Transverse colon (tissue), 3 donors: ENCODE measurements at regions not wholly inside any gene's neighbourhood (a gene's known extent, or its start where the extent isn't known, plus 50 kb on each side); places are given as distances from the start of the nearest gene placed in this dataset.

Experiments used
- CTCF ChIP-seq, 5 experiments: fragments of 200-600 bp in 3 of 5; fragments of 450-650 bp in 2 of 5; sonication (generic) in 3 of 5; IDR thresholded peaks; 1 replicate in 2 of 5; 2 replicates in 3 of 5; pipeline ENCODE4 v1.5.1; 2016 to 2017; ENCODE audit warnings: antibody characterized with exemption in 5 of 5, inconsistent platforms in 3 of 5, mild to moderate bottlenecking in 2 of 5, moderate library complexity in 1 of 5
- EP300 ChIP-seq: sonication (generic); formaldehyde crosslinking; IDR thresholded peaks from one replicate; pipeline ENCODE4 v1.6.1; 2017; ENCODE audit warnings: antibody characterized with exemption, low read depth
- POLR2A ChIP-seq: fragments of 450-650 bp; IDR thresholded peaks from one replicate; pipeline ENCODE4 v1.6.1; 2016; ENCODE audit warnings: antibody characterized with exemption, mild to moderate bottlenecking, moderate library complexity

- TF ChIP-seq POLR2A (no peak), EP300 (no peak), CTCF (IDR thresholded peaks at IDR 0.05) (no peak)
Observed at GRCh38 chr9:29066141-29066640, 1492.9 kb upstream of the C9orf72 start.
